GM19467 (cell line): ENCODE measurements at regions not wholly inside any gene's neighbourhood (a gene's known extent, or its start where the extent isn't known, plus 50 kb on each side); places are given as distances from the start of the nearest gene placed in this dataset.

Experiments
- ATAC-seq: cut with Tn5 transposase; IDR thresholded peaks from one replicate; pipeline ENCODE4 v1.9.1; 2021; ENCODE audit warnings: mild to moderate bottlenecking, moderate library complexity; ENCODE audit not compliant: unreplicated experiment

DNA sequence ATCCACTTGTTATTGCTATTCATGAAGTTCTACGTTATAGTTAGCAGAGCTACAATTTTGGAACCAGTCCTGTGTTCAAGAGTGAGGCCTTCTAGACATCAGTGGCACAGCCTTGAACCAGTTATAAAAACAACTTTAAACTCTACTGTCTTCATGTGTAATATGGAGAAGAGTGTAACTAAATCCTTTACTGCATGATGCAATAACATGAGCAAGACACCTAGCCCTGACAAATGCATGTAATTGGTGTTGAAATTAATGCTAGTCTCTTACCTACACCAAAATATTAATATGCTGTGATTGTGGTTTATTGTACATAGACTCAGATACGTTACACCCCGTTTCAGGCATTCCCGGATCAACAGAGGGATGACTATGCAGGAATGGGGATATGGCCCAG lies 654.6 kb downstream of the IRX1 start:
- no peak for ATAC-seq

DNA sequence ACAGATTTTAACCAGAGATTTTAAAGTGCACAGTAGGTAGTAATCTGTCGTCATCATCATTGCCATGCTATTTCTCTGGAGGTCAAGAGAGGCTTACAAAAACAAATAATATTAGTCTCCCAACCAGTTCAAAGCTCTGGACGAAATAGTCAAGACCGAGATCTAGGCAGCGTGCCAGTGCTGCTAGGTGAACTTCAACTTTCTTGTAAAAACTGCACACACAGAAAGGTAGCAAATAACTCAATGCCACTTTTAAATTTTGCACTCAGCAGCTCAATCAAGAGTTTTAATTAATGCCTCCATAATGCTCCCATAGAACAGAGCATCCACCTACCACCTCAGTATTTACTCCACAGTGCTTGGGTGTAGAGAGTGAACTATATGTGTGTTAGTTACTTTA lies 656.8 kb downstream of the IRX1 start:
- ATAC-seq, result no peak

DNA sequence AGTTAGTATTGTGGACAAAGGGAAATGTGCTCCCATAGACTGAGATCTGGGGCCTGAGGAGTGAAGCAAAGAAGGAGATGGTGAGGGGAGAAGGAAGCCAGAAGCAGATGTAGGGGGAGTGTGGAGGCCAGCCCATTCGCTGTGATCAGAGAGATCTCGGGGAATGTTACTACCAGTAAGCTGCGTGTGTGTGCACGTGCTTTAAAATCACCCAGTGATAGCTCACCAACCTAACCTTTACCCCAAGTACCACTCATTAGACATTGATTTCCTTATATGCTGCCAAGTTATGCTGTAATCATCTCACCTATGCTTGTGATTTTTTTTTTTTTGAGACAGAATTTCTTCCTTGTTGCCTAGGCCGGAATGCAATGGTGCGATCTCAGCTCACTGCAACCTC lies 659.1 kb downstream of the IRX1 start:
- no peak for ATAC-seq

DNA sequence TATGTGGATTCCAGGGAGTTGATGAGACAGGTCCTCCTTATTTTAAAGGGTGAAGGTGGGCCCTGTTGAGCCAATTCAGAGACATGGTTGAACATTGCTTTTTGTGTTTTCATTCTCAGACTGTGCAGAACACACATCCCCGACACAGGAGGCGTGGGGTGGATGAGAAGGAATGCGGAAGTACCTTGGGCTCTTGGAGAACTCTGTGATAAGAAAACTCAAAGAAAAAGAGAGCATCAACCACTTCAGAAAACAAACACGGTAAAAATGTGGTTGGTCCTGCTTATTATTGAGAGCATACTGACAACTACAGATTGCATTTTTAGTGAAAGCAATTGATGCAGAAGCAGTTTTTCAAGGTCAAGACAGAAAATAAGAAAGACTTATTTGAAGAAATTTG lies 659.8 kb downstream of the IRX1 start:
- no peak for ATAC-seq

DNA sequence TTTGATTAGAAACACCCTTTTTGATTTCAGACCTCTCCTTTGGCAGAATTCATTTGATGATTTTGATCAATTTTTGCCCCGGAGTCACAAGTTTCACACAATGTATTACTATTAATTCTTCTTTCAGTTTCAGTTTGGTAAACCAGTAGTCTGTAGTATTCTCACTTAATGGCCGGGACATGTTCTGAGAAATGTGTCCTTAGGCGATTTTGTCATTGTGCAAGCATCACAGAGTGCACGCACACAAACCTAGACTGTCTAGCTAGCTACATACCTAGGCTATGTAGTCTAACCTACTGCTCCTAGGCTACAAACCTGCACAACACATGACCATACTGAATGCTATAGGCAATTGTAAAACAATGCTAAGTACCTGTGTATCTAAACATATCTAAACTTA lies 662.5 kb downstream of the IRX1 start:
- no peak for ATAC-seq

DNA sequence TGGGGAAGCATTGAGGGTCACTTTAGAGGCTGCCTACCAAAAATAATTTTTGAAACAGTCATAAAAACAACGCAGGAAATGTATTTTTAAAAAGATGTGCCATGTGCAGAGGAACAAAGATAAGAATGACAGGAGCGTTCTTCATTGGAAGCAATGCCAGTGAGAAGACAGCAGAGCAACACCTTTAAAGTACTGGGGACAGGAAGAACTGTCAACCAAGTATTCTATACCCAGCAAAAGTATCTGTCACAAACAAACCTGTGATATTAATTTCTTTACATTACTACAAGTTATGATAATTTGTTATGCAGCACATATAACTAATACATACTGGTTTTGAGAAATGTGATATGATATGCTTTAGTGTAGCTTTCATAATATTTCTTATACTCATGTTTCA lies 675.6 kb downstream of the IRX1 start:
- ATAC-seq, result no peak

DNA sequence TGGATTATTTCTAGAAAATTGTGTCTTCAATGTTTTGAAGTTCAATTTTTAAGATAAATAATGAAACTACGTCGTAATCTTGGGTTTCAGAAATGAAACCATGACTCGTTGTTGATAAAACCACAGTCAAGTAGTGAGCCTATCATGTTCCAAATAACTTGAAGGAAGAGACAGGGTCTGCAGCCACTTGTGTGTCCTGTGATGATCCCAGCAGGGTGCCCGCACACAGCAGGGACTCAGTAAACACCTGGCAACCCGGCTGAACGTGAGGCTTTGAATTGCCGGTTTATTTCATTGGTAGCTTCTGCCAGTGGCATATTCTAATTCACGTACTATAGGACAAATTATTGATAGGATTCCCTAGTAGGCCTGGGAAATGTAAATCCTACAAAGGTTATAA lies 679.6 kb downstream of the IRX1 start:
- ATAC-seq, result no peak

DNA sequence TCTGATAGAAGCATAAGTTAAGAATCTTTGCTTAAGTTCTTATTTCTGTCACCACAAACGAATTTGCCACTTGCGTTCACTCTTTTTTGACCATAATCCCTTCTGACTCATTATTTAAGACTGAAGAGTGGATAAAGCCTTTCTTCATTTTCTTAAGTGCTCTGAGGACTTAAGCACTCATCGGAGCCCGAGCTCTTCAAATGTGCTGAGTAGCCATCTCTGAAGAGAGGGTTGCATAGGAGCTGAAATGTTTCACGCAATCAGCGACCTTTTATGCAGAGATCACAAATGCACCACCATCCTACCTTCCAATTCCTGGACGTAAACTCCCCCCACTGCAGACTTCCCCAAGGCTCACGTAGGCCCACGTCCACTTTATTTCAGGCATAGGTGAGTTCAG lies 699.2 kb downstream of the IRX1 start:
- no peak for ATAC-seq

DNA sequence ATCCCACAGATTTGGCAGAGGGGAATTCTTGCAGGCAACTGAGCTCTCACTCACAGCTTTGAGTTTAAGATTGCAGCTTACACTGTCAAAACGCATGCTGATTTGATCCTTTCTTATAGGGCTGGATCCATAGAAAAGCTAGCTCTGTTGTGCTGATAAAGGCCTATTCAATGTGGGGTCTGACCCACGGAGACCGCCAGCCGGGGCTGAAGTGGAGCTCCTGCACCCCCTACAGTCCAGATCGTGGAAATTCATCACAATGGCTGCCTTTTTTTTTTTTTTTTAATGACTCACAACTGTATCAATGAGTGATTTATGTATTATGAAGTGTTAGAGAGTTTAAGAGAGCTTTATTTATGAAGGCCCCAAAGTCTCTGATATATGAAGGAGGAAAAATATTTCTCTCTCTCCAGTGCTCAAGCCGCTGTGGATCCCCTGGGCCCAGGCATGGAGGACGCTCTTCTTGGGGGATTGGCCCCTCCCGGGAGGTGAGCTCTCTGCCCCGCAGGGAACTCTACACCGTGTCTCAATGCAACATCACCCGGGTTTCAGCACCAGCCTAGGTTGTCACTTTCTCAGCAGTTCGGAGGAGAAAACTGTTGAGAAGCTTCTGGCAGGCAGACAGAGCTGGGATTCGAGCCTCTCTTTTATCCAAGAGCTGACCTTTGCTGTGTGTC lies 700.2 kb downstream of the IRX1 start:
- no peak for ATAC-seq

DNA sequence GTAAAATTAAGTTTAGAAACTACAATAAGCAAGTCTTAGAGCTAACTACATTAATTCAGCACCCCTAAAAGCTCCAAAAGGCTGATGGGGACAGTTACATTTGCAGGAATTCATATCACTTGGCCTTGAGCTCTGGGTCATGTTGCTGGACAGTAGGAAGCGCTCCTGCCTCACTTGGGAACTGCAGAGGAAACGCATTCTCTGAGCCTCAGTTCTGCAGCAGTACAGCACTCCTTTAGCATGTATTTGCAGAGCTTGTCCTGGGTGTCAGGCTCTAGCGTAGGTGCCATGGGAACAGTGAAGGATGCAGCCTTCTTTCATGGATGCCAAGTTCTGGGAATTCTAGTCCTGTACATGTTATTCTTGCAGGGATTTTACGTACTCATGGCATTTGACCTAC lies 710.4 kb downstream of the IRX1 start:
- ATAC-seq, result no peak

DNA sequence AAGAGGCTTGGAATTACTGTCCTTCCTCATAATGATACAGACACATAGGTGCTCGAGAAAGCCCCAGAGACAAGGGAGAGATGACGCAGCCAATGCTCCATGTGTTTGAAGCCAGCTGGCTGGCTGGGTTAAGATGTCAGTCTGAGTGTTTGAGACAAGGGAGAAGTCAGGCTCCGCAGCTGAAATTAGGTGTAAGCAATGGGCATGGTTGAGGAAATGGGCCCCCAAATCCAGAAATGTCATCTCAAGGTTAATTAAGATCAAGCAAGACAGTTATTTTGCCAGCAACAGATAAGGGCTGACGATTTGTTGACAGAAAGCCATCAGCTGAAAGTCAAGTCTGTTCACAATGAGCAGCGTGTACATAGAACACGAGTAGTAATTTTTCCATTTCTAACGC lies 713.4 kb downstream of the IRX1 start:
- ATAC-seq, result no peak

DNA sequence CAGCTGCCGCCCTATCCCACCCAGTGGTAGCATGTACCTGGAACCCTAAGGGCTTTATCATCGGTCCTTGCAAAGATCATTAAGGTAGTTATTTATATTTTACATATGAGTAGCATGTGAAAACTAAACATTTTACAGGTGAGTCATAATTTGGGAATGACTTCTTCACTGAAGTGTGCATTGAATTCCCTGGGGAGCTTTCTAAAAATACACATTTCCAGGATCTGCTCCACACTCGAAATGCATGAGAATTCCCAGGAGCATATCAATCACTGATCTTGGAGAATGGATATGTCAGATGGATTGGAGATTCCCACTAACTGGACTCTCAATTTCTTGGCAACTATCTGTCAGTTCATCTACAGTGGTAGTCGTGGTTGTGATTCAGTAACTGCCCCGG lies 717.5 kb downstream of the IRX1 start:
- ATAC-seq, result no peak

DNA sequence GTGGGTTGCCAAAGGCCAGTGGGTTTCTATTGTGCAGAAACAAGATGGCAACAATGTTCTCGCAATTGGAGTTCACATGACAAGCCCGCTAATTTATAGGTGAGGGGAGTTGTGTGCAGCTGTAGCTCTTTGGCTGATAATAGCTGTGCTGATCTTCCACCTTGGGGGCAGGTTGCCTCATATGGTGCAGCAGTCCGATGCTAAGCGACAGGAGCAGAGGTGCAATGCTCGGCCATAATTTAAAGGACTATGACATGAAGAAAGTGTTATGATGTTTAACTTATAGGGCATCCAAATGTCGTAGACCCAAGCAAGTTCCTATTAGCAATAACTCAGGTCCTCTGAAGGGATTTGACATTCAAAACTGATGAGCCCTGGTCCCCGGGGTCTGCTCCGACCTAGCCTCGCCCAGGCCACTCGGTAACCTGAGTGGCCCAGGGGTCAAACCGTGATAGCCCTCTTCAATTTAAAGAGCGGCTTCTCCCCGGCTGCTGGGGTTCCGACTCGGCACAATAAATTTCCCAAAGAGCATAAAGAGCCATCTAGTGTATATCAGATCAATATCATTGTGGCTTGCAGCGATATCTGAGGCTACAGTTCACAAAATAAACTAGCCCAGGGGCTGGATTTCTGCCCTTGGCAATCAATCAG lies 724.0 kb downstream of the IRX1 start:
- ATAC-seq, result no peak

DNA sequence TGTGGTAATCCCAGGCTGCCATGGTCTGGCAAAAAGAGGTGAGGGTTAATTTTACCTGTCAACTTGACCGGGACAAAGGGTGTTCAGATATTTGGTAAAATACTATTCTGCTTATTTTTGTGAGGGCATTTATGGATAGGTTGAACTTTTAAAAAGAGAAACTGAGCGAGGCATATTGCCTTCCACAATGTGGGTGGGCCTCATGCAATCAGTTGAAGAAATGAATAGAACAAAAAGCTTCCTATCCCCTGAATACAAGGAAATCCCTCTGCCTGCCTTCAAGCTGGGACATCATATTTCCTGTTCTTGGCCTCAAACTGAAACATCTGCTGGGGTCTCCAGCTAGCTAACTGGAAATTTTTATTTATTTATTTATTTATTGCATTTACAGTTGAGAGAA lies 734.7 kb downstream of the IRX1 start:
- no peak for ATAC-seq

DNA sequence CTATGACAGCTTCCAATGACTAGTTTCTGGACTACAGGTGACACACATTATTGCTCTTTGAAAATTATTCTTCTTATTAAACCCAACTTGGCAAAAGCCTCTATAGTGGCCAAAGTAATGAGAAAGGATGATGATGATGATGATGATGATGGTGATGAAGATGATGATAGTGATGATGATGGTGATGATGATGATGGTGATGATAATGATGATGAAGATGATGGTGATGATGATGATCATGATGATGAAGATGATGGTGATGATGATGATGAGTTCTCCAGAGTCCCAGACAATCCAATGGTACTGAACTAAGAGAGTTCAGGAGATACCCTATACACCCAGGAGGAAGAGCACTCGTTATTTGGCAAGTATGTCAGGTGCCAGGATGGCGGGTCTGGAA lies 739.4 kb downstream of the IRX1 start:
- no peak for ATAC-seq

DNA sequence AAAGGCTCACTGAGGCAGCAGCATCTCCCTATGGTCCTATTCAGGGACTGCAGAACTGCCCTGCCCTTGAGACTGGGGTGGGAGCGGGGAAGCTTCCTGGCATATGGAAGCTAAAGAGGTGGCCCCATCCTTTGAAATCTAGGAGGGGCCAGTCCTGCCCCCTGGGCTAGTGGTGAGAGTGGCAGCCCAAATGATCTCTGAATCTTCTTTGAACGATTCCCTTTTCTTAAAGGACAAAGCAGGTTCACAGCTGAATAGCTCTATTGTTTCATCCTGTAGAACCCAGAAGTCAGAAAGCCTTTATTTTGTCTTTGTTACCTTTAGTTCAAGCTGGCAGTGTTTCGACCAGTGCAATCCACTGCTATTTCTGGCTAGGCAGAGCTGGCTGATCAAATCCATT lies 741.9 kb downstream of the IRX1 start:
- ATAC-seq, result no peak

DNA sequence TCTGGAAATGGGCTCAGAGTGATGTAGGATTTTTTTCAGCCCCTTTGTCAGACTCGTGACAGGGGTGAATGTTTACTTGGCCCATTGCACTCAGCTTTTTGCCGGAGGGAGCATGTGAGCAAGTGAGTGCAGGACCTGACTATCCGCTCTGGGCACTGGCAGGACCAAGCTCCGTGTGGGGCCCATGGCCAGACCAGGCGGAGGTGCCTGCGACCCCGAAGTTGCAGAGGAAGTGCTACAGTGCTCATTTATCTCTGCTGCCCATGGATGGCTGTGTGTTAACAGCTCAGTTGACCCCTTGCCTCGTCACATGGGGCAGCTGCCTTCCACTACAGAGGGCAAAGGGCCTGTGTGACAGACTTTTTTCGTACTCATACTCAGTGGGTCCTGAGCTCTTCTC lies 744.3 kb downstream of the IRX1 start:
- no peak for ATAC-seq

DNA sequence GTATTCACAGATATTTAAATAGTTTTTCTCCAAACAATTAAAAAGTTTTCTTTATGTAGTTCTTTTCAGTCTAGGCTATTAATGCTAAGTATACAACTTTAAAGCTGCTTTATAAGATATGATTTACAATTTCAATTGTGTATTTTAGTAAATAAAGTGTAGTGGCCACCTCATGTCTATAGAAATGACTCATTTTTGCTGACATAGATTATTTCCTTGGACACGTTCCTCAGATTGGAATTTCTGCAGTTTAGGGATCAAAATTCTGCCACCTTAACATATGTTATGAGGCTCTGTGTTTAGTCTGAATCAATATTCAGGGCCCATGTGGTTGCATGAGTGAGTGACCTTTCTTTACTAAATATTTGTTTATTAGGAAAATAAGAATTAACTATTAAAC lies 750.2 kb downstream of the IRX1 start:
- no peak for ATAC-seq

DNA sequence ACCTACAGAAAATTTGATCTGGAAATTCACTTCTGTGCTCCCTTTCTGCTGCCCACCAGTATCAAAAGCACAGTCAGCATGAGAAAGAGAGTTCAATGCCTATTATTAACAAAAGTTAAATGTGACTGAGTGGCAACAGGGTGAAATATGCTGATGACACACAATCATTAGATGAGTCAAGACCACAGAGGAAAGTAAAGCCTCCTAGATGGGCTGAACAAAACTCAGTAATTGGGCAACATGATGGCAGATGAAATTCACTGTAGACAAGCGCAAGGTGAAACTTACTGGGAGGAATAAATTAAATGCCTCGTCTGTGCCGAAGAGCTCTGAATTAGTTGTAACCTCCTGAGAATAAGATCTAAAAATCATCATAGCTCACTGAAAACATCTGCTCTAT lies 752.8 kb downstream of the IRX1 start:
- no peak for ATAC-seq

DNA sequence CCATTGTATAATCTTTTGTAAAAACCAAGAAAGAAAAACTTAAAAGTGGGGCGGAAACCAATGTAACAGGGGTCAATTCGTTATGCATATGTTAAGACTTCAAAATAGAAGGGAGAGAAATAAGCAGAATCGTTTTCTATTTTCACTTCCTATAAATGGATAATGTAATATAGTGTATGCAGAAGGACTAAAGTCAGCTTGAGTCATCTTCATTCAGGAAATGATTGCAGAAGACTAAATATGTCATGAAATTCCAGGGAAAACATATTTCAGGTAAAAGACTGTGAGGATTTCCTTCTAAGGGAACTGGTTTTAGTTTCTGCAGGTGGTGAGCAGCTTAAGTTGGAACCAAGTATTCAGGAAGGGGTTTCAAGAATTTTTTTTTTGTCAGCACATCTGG lies 753.3 kb downstream of the IRX1 start:
- ATAC-seq, result no peak

DNA sequence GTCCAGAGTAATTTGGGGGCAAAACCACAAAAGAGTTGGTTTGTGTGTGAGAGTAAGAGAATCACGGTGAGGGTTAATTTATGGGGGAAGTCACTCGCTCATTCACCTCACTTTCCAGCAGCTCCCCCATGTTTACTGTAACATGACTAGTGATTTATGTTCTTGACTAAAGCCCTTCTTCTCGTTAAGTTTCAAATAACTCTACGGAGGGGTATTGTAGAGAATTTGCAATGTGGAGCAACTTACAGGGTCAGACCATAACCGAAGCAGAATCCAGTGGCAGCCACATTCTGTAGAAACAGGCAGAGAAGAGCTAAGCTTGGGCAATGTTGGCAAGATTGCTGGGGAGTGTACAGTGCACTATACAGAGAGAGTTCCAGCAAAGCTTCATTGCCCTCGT lies 760.6 kb downstream of the IRX1 start:
- no peak for ATAC-seq

DNA sequence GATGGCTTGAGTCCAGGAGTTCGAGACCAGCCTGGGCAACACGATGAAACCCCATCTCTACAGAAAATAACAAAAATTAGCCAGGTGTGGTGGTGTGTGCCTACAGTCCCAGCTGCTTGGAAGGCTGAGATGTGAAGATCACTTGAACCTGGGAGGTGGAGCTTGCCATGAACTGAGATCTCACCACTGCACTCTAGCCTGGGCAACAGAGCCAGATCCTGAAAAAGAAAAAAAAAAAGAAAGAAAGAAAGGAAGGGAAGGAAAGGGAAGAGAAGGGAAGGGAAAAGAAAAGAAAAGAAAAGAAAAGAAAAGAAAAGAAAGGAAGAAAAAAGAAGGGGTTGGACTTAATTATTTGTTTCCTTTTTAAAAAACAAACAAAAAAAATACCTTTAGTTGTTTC lies 764.2 kb downstream of the IRX1 start:
- ATAC-seq, result no peak

DNA sequence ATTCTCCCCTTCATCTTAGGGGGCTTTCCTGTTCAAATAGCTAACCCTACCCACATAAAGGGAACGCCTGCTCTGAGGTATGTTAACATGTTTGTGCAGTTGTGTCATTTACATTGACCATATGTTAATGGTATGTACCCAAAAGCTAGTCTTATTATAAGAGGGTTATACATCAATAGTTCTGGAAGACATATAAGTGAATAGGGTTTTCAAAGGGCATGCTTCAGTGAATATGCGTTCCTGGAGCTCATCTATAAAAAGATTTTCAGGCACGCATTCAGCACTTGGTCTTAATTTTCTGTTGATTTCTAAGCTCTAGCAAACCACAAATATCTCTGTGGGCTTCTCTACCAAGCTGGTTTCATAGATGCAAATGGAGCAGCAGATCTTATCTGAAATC lies 766.1 kb downstream of the IRX1 start:
- ATAC-seq, result no peak
